ENCODE measurements at regions not wholly inside any gene's neighbourhood (a gene's known extent, or its start where the extent isn't known, plus 50 kb on each side); places are given as distances from the start of the nearest gene placed in this dataset.

DNA sequence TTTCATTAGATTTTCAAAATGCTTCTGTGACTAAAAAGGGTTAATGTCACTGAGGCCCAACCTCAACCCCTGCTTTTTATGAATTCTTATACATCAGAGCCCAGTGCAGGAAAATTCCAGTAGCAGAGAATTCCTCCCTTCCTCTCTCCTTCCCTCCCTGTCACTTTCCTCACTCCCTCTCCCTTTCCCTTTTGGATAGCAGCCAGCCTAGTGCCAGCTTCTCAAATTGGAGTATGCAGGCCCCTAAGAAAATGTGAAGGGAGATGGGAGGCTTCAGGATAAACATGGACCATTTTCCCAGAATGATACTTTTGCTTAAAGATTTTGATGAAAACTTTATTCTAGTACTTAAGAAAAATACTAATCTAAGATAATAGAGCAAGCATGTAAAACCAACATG is 507.4 kb downstream of the KDM4C start:
- H3K27ac ChIP-seq (ENCODE audit: control insufficient read depth, insufficient read depth, low read length), result no peak overlapping the region
- H3K36me3 ChIP-seq (ENCODE audit: control insufficient read depth in 2 of 2, extremely low read depth in 1 of 2, insufficient read depth in 2 of 2, low read length in 2 of 2), result no peaks in the 10 kb centered on the region

DNA sequence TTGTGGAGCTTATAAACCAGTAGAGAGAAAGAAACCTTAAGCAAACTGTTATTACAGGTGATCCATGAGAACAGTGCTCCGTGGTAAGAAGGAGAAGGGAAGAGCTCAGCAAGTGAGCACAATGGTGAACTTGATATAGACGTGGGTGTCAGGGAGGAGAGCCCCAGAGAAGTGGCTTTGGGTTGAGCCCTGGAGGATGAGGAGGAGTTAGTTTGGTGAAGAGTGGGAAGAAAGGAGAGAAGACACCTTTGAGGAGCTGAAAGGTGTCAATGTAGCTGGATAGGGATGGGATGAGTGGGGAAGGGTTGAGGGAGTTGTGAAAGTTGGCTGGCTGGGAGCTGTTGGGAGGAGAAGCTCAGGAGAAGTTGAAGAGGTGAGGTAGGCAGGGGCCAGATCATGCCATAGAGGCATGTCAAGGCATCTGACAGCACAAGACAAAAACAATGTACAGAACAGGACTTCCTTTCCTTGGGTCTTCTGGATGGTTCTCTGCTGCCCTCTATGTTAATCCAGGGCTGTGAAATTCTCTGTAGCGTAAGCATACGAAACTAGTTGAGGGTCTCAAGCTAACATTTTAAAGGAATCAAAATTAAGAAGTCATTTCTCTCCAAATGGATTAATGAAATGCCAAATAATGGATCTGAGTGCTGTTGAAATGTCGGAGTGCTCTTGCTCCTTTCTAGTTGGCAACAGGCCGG is 501.9 kb downstream of the KDM4C start:
- Histone ChIP-seq H3K27ac (ENCODE audit: control insufficient read depth, insufficient read depth, low read length) (no peak overlapping the region), H3K27me3 (ENCODE audit: control insufficient read depth, extremely low read depth, insufficient read depth, low read length) (no peaks in the 10 kb centered on the region), H3K4me2 (ENCODE audit: control insufficient read depth, extremely low read depth, insufficient read depth, low read depth, low read length) (no peak overlapping the region), H3K79me2 (ENCODE audit: control insufficient read depth, insufficient read depth, low read length) (no peaks in the 10 kb centered on the region), H3K9me3 (ENCODE audit: control insufficient read depth, low read depth, low read length) (no peaks in the 10 kb centered on the region), H4K20me1 (ENCODE audit: control insufficient read depth, extremely low read depth, insufficient read depth, low read length) (no peaks in the 10 kb centered on the region), H2AFZ (ENCODE audit: control insufficient read depth, low read length) (no peak overlapping the region), H3K4me3 (ENCODE audit: control insufficient read depth in 2 of 3, extremely low read depth in 1 of 3, insufficient read depth in 2 of 3, low read depth in 1 of 3, low read length in 3 of 3) (no peak overlapping the region), H3K36me3 (ENCODE audit: control insufficient read depth in 2 of 2, extremely low read depth in 1 of 2, insufficient read depth in 2 of 2, low read length in 2 of 2) (no peaks in the 10 kb centered on the region), H3K4me1 (ENCODE audit: control insufficient read depth, extremely low read depth, insufficient read depth, low read length) (no peaks in the 10 kb centered on the region), H3K9me1 (ENCODE audit: control insufficient read depth, extremely low read depth, insufficient read depth, low read length) (no peaks in the 10 kb centered on the region), H3K9ac (ENCODE audit: control insufficient read depth, extremely low read depth, insufficient read depth, low read length) (no peak overlapping the region)
- TF ChIP-seq CTCF (optimal IDR thresholded peaks at IDR 0.05 in 1 of 3, IDR thresholded peaks at IDR 0.05 in 1 of 3, conservative IDR thresholded peaks at IDR 0.05 in 1 of 3; ENCODE audit: extremely low read depth in 1 of 3, insufficient read depth in 2 of 3, low read length in 3 of 3) (peak in 2 of 3 experiments; percentile 5 to 13), EZH2 (IDR thresholded peaks at IDR 0.05; ENCODE audit: low read length) (no peak)
- dilution Hi-C loops (cut with MboI; ENCODE audit: extremely low pct_ligation_motif_present, low sequenced_read_pairs), result no loop called here
- FAIRE-seq, result no peak
- no peak for DNase-seq (ENCODE audit: low read depth, low spot score)

More for the DNA sequence above, 507.4 kb downstream of the KDM4C start:
- H3K9me3 ChIP-seq (ENCODE audit: control insufficient read depth, low read depth, low read length), result no peaks in the 10 kb centered on the region
- no peak overlapping the region for H2AFZ ChIP-seq (ENCODE audit: control insufficient read depth, low read length)
- TF ChIP-seq EZH2 (IDR thresholded peaks at IDR 0.05; ENCODE audit: low read length), result no peak
- TF ChIP-seq CTCF (optimal IDR thresholded peaks at IDR 0.05 in 1 of 3, IDR thresholded peaks at IDR 0.05 in 1 of 3, conservative IDR thresholded peaks at IDR 0.05 in 1 of 3; ENCODE audit: extremely low read depth in 1 of 3, insufficient read depth in 2 of 3, low read length in 3 of 3), result no peak
- H4K20me1 ChIP-seq (ENCODE audit: control insufficient read depth, extremely low read depth, insufficient read depth, low read length), result no peaks in the 10 kb centered on the region
- no peak overlapping the region for H3K4me3 ChIP-seq (ENCODE audit: control insufficient read depth in 2 of 3, extremely low read depth in 1 of 3, insufficient read depth in 2 of 3, low read depth in 1 of 3, low read length in 3 of 3)
- H3K9me1 ChIP-seq (ENCODE audit: control insufficient read depth, extremely low read depth, insufficient read depth, low read length), result no peaks in the 10 kb centered on the region
- FAIRE-seq, result no peak
- DNase-seq (ENCODE audit: low read depth, low spot score), result no peak
- dilution Hi-C loops (cut with MboI; ENCODE audit: extremely low pct_ligation_motif_present, low sequenced_read_pairs), result no loop called here
- H3K4me2 ChIP-seq (ENCODE audit: control insufficient read depth, extremely low read depth, insufficient read depth, low read depth, low read length), result no peak overlapping the region
- H3K4me1 ChIP-seq (ENCODE audit: control insufficient read depth, extremely low read depth, insufficient read depth, low read length), result no peaks in the 10 kb centered on the region
- no peak overlapping the region for H3K9ac ChIP-seq (ENCODE audit: control insufficient read depth, extremely low read depth, insufficient read depth, low read length)
- no peaks in the 10 kb centered on the region for H3K27me3 ChIP-seq (ENCODE audit: control insufficient read depth, extremely low read depth, insufficient read depth, low read length)
- H3K79me2 ChIP-seq (ENCODE audit: control insufficient read depth, insufficient read depth, low read length), result no peaks in the 10 kb centered on the region

All from keratinocyte (primary cell).